Brain microvascular endothelial cell (primary cell): ENCODE measurements at regions not wholly inside any gene's neighbourhood (a gene's known extent, or its start where the extent isn't known, plus 50 kb on each side); places are given as distances from the start of the nearest gene placed in this dataset.

Source experiments
- DNase-seq: peaks from one replicate; pipeline ENCODE4 v3.0.0-alpha.2; 2020
- H3K27ac ChIP-seq: fragments of 250-450 bp; sonication (Bioruptor Pico); 2 replicates; pipeline ENCODE4 v1.5.1; 2020; ENCODE audit warnings: mild to moderate bottlenecking, moderate library complexity
- H3K27me3 ChIP-seq: fragments of 250-450 bp; sonication (Bioruptor Pico); replicated peaks from 2 replicates; pipeline ENCODE4 v1.5.1; 2020; ENCODE audit warnings: mild to moderate bottlenecking
- H3K36me3 ChIP-seq: fragments of 250-450 bp; sonication (Bioruptor Pico); replicated peaks from 2 replicates; pipeline ENCODE4 v1.5.1; 2020; ENCODE audit warnings: mild to moderate bottlenecking
- H3K4me3 ChIP-seq: 2 replicates; pipeline ENCODE4 v1.5.1; 2011; ENCODE audit warnings: low read depth, mild to moderate bottlenecking, control low read depth, low read length, moderate library complexity
- in situ Hi-C: cut with HindIII; loops from 2 replicates; pipeline ENCODE4 v1.10.0; 2017; ENCODE audit warnings: low sequenced_read_pairs, low pct_ligation_motif_present
- TF ChIP-seq, protein P1 (sequence below): IDR thresholded peaks from 2 replicates; pipeline ENCODE4 v1.5.1; 2011; ENCODE audit warnings: low read depth, mild to moderate bottlenecking, moderate library complexity, low read length, control low read depth, inconsistent platforms; ENCODE audit errors: missing control alignments

DNA sequence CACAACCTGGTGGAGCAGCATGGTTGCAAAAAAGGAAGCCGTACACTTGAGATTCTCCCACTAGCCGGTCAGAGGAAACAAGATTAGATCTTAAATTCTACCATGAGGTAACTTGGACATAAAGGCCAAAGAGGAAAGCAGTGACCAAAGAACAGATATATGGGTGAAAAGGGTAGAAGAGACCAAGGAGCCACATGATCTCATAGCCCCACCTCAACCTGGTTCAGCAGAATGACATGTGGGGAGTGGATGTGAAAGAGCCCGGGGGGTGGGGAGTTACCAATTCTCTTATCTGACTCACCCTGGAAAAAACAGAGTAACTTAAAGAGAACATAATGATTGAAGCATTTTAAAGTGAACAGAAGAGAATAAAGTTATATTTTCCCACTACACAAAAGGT lies 683.0 kb downstream of the DSC3 start:
- in situ Hi-C loops: no loop called here

DNA sequence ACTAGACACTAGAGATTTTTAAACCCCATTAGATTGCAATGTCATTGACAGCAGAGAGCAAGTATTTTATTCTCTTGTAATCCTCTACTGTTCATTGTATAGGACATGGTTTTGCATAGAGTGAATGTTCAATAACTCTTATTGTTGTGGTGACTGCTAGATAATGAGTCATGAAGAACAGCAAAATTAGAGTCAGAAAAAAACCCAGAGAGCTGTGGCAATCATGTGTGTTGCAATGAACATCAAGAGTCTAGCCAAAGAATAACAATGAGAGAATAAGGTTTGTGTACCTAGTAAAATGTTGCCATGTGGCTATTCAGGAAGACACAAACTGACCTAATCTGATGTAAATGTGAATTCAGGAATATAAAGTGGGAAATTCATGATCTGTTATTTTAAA lies 684.0 kb downstream of the DSC3 start:
- Histone ChIP-seq H3K27me3 (no peaks in the 10 kb centered on the region), H3K36me3 (no peaks in the 10 kb centered on the region), H3K27ac (no peak overlapping the region), H3K4me3 (no peak overlapping the region)
- in situ Hi-C loops: no loop called here
- TF ChIP-seq, protein P1, sequence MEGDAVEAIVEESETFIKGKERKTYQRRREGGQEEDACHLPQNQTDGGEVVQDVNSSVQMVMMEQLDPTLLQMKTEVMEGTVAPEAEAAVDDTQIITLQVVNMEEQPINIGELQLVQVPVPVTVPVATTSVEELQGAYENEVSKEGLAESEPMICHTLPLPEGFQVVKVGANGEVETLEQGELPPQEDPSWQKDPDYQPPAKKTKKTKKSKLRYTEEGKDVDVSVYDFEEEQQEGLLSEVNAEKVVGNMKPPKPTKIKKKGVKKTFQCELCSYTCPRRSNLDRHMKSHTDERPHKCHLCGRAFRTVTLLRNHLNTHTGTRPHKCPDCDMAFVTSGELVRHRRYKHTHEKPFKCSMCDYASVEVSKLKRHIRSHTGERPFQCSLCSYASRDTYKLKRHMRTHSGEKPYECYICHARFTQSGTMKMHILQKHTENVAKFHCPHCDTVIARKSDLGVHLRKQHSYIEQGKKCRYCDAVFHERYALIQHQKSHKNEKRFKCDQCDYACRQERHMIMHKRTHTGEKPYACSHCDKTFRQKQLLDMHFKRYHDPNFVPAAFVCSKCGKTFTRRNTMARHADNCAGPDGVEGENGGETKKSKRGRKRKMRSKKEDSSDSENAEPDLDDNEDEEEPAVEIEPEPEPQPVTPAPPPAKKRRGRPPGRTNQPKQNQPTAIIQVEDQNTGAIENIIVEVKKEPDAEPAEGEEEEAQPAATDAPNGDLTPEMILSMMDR: no peak
- DNase-seq: no peak

More for the DNA sequence above, 683.0 kb downstream of the DSC3 start:
- DNase-seq: no peak
- Histone ChIP-seq H3K27ac (no peak overlapping the region), H3K36me3 (no peaks in the 10 kb centered on the region), H3K27me3 (no peaks in the 10 kb centered on the region), H3K4me3 (no peak overlapping the region)
- TF ChIP-seq, protein P1: no peak

DNA sequence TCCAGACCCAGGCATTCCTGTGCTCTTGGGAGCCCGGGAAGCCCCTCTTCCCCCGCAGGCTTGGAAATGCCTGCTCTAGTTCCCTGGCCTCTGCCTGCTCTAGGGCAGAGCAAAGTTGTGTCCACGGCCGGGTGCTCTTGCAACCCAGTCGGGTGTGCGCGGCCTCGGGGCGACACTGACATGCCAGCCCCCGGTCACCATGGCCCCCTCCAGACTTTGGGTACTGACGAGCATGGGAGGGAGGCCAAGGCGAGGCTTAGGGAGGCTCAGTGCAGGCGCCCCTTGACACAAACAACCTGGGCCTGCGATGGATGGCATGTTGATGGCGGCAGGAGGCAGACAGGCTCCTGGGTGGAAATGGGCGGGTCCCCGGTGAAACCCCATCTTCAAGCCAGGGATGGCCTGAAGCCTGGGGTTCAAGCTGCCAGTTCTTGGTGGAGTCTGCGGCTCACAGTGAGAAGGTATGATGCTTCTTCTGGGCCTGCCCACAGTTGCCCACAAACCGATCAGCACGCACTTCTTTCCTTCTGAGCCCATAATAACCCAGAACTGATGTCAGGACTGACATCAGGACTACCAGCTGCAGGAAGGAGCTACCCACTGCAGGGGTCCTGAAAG lies 689.9 kb downstream of the DSC3 start:
- no peak overlapping the region for H3K27ac ChIP-seq
- in situ Hi-C loops: no loop called here
- no peak overlapping the region for H3K4me3 ChIP-seq
- TF ChIP-seq, protein P1: no peak
- DNase-seq: no peak
- H3K27me3 ChIP-seq: no peaks in the 10 kb centered on the region
- H3K36me3 ChIP-seq: no peaks in the 10 kb centered on the region

DNA sequence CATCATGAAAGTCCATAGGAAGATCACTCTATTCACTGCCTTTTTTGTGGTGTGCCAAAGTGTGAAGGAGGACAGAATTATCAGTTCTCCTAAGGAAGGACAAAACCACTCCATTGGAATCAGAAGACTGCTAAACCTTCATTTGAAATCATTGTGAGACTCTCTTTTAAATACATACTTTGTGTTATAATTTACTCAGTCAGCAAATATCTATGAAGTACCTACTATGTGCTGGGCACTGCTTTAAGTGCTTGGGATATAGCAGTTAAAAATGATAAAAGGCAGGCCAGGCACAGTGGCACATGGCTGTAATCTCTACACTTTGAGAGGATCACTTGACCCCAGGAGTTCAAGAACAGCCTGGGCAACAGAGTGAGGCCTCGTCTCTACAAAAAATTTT lies 692.3 kb downstream of the DSC3 start:
- TF ChIP-seq, protein P1: no peak
- H3K27ac ChIP-seq: no peak overlapping the region
- in situ Hi-C loops: no loop called here

DNA sequence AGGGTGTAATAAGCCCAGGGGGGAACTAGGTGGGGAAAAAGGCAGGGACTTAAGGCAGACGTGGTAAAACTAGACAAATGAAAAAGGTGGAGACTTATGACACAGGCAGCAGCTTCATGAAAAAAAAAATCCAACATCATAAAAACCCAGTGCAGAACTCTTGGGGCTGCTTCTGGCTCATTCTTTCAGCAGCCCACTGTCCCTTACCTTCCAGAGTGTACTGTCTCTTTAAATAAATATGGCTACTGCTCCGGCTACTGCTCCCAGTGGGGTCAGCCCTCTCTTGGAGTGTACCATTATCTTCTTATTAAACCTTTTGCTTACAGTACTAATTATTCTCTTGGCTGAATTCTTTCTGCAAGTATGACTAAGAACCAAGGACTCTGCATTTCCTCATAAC lies 699.5 kb downstream of the DSC3 start:
- Histone ChIP-seq H3K36me3 (no peaks in the 10 kb centered on the region), H3K27me3 (no peaks in the 10 kb centered on the region), H3K4me3 (no peak overlapping the region), H3K27ac (no peak overlapping the region)
- in situ Hi-C loops: no loop called here
- TF ChIP-seq, protein P1: no peak
- DNase-seq: no peak

More for the DNA sequence above, 692.3 kb downstream of the DSC3 start:
- DNase-seq: no peak
- no peaks in the 10 kb centered on the region for H3K36me3 ChIP-seq
- no peak overlapping the region for H3K4me3 ChIP-seq
- no peaks in the 10 kb centered on the region for H3K27me3 ChIP-seq

DNA sequence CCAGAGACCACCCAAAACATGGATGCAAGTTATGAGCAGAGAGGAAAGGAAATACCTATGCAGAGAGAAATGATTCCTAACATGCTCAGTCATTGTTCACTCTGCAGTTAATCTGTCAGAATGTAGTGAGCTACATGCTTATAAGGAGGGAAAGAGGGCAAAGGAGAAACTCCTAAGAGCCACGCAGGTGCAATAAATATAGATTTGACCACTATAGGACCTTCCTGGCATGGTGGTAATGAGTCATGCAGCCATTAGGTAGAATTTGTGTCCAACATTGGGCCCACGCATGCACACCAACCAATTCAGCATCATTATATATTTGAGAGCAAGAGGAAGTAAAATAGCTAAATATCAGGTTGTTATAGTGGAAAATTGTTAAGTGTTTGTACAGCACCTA lies 699.9 kb downstream of the DSC3 start:
- TF ChIP-seq, protein P1: no peak
- in situ Hi-C loops: no loop called here
- H3K36me3 ChIP-seq: no peaks in the 10 kb centered on the region

More for the DNA sequence above, 699.9 kb downstream of the DSC3 start:
- no peaks in the 10 kb centered on the region for H3K27me3 ChIP-seq
- no peak overlapping the region for H3K4me3 ChIP-seq
- no peak for DNase-seq
- H3K27ac ChIP-seq: no peak overlapping the region
